BE2C (cell line): ENCODE measurements at regions not wholly inside any gene's neighbourhood (a gene's known extent, or its start where the extent isn't known, plus 50 kb on each side); places are given as distances from the start of the nearest gene placed in this dataset.

Experiments used
- DNase-seq: peaks from one replicate; pipeline ENCODE4 v3.0.0-alpha.2; 2020
- H3K27me3 ChIP-seq: fragments of 250-450 bp; sonication (Bioruptor Pico); 2 replicates; pipeline ENCODE4 v1.5.1; 2020; ENCODE audit warnings: mild to moderate bottlenecking
- H3K36me3 ChIP-seq: fragments of 250-450 bp; sonication (Bioruptor Pico); 2 replicates; pipeline ENCODE4 v1.5.1; 2020; ENCODE audit warnings: mild to moderate bottlenecking
- H3K4me1 ChIP-seq: fragments of 250-450 bp; sonication (Bioruptor Pico); 2 replicates; pipeline ENCODE4 v1.5.1; 2020
- H3K4me3 ChIP-seq: 2 replicates; pipeline ENCODE4 v1.5.1; 2011; ENCODE audit warnings: low read depth, low read length
- H3K9me3 ChIP-seq: fragments of 250-450 bp; sonication (Bioruptor Pico); 2 replicates; pipeline ENCODE4 v1.5.1; 2020
- TF ChIP-seq, protein P1 (sequence below): IDR thresholded peaks from 2 replicates; pipeline ENCODE4 v1.5.1; 2012; ENCODE audit warnings: mild to moderate bottlenecking, low read depth, low read length

DNA sequence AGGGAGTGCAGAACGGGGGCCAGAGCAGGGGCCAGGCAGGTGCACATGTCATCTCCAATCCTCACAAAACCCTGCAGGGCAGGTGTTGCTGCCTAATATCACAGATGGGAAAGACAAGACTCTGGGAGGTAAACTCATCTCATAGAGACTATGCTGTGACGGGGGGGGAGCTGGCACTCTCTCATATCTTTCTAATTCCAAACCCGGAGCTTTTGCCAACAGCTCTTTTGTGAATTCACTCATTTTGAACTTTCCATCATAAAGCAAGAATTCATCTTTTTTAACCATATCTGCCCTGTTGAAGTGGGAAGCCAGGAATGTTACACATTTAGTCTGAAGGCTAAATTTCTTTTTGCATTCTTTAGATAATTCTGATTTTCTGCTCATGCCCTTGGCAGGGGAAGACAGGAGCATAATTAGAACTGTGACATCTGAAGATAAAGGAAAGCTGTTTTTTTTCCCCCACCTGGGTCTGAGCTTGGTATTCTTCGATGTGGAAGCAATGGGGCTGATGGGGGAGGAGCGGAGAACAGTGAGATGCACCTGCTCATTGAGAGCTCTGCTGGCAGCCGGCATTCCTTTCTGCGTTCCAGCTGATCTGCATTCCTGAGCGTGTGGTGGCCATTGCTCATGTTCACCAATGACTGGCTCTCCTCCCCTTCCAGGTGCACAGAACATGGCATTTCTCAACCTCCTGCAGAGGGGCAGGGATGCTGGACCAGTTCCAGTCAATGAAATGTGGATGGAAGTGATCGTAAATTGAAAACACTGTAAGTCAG, 159.2 kb downstream of the NSG2 start:
- Histone ChIP-seq H3K27me3 (no peaks in the 10 kb centered on the region), H3K9me3 (peaks cover 3% of the 10 kb centered on the region; the same call in 1 of the 2 replicates), H3K36me3 (no peaks in the 10 kb centered on the region), H3K4me3 (no peak overlapping the region), H3K4me1 (peaks cover 34% of the 10 kb centered on the region)
- TF ChIP-seq, protein P1, sequence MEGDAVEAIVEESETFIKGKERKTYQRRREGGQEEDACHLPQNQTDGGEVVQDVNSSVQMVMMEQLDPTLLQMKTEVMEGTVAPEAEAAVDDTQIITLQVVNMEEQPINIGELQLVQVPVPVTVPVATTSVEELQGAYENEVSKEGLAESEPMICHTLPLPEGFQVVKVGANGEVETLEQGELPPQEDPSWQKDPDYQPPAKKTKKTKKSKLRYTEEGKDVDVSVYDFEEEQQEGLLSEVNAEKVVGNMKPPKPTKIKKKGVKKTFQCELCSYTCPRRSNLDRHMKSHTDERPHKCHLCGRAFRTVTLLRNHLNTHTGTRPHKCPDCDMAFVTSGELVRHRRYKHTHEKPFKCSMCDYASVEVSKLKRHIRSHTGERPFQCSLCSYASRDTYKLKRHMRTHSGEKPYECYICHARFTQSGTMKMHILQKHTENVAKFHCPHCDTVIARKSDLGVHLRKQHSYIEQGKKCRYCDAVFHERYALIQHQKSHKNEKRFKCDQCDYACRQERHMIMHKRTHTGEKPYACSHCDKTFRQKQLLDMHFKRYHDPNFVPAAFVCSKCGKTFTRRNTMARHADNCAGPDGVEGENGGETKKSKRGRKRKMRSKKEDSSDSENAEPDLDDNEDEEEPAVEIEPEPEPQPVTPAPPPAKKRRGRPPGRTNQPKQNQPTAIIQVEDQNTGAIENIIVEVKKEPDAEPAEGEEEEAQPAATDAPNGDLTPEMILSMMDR: no peak
- no peak for DNase-seq

DNA sequence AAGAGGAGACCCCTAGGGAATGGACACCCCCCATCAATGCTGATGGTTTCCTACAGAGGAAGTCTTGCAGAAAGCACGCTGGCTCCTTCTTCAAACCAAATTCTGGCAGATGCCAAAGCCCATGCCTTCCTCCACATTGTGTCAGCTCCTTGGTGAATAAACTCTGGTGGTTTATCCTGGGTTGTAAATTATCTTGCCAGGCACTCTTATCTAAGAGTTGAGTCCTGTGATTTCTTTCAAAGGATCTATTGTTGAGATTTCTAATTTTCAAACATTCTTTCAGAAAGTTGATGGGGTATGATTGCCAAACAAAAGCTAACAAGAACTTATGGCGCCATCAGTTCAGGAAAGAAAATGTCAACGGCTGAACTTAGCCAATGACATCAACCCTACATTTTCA, 160.4 kb downstream of the NSG2 start:
- no peaks in the 10 kb centered on the region for H3K27me3 ChIP-seq
- TF ChIP-seq, protein P1: no peak
- H3K9me3 ChIP-seq: peaks cover 3% of the 10 kb centered on the region; the same call in 1 of the 2 replicates
- no peaks in the 10 kb centered on the region for H3K36me3 ChIP-seq
- peaks cover 34% of the 10 kb centered on the region for H3K4me1 ChIP-seq
- no peak for DNase-seq
- no peak overlapping the region for H3K4me3 ChIP-seq

DNA sequence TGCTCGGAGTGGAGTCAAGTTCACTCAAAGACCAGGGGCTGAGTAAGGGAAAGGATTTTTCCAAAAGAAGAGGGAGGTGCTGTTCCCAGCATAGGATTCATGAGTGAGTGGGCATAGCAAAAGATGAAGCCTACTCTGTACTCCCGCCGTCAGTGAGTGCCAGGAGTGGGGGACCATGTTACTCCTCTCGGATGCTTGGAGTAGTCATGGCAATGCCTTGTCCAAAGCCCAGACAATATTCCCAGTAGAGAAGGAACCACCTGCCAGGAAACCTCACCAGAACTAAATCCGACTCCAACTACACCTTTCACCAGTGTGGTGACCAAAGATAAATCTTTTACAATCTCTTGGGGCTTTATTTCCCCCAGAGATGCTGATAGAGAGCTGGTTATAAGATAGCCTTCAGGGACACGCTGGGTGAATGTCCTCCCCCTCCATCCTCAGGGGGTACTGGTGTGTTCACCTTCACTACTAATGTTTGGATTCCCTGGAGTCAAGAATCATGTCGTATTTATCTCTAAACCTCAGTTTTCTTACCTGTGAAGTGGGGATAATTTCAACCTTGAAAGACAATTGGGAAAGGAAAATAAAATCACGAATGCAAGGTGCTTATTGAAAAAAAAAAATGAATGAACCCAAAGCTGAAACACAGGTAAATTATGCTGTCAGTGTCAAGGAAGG, 165.2 kb downstream of the NSG2 start:
- H3K27me3 ChIP-seq: no peaks in the 10 kb centered on the region

DNA sequence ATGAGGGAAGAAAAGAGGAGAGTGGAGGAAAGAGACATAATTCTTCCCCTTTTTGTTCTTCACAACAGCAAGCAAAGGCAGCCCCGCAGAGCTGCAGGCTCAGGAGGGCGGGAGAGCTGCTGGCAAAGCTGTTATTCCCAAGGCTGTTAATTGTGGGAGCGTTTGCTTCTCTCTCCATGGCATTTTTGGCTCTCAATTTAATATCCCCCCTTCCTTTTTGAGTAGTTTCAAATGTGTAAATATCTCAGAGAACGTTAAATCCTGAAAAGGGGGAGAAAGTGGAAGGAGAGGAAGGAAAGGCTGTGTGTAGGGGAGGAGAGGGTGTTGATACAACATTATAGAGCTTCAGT, 165.7 kb downstream of the NSG2 start:
- Histone ChIP-seq H3K36me3 (no peaks in the 10 kb centered on the region), H3K9me3 (peaks cover 3% of the 10 kb centered on the region), H3K4me3 (no peak overlapping the region), H3K4me1 (peaks cover 14% of the 10 kb centered on the region), H3K27me3 (no peaks in the 10 kb centered on the region)
- DNase-seq: no peak
- TF ChIP-seq, protein P1: no peak

More for the DNA sequence above, 165.2 kb downstream of the NSG2 start:
- TF ChIP-seq, protein P1: no peak
- Histone ChIP-seq H3K36me3 (no peaks in the 10 kb centered on the region), H3K9me3 (peaks cover 3% of the 10 kb centered on the region), H3K4me1 (peaks cover 18% of the 10 kb centered on the region), H3K4me3 (no peak overlapping the region)
- DNase-seq: no peak

DNA sequence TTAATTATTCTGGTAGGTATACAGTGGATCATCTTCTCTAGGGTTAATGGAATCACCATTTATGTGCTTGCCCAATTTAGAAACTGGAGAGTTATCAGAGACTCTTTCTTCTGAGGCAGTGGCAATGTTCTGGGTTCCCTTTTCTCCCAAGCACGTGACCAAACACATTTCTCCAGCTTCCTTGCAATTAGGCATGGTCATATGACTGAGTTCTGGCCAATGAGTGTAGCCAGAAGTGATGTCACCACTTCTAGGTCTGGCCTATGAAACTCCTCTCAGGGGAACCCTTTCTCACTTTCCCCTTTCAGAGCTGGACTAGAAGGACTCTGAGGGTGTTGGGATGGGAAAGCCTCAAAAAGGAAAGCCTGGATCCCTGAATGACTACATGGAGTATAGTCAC, 172.0 kb downstream of the NSG2 start:
- TF ChIP-seq, protein P1: no peak
- Histone ChIP-seq H3K36me3 (no peaks in the 10 kb centered on the region), H3K9me3 (no peaks in the 10 kb centered on the region; the same call in 1 of the 2 replicates), H3K4me1 (peaks cover 27% of the 10 kb centered on the region), H3K4me3 (no peak overlapping the region), H3K27me3 (no peaks in the 10 kb centered on the region)
- DNase-seq: no peak

DNA sequence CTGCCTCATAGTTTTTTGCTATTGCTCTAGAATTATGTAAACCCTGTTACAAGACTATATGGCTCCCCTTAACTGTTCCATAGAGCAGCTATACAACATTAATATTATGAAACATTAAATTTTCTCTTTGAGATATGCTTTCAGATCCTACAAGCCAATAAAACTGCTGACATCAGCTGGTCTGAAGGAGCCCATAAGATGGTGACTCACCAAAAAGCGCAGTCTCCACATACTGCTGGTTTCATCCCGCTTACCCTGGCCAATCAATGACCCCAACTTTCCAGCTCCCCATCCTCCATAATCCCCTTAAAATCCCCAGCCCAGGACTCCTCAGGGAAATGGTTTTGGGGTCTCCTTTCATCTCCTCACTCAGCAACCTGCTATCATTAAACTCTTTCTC, 172.7 kb downstream of the NSG2 start:
- Histone ChIP-seq H3K9me3 (no peaks in the 10 kb centered on the region; the same call in 1 of the 2 replicates), H3K36me3 (no peaks in the 10 kb centered on the region), H3K4me1 (peaks cover 33% of the 10 kb centered on the region), H3K27me3 (no peaks in the 10 kb centered on the region), H3K4me3 (no peak overlapping the region)
- TF ChIP-seq, protein P1: no peak
- DNase-seq: no peak
